ENCODE measurements at regions not wholly inside any gene's neighbourhood (a gene's known extent, or its start where the extent isn't known, plus 50 kb on each side); places are given as distances from the start of the nearest gene placed in this dataset.
"Not testable (repeated sequence)": the region's sequence is repeated elsewhere in the genome, so short reads cannot be mapped to it uniquely, and the experiment has no call there.

DNA sequence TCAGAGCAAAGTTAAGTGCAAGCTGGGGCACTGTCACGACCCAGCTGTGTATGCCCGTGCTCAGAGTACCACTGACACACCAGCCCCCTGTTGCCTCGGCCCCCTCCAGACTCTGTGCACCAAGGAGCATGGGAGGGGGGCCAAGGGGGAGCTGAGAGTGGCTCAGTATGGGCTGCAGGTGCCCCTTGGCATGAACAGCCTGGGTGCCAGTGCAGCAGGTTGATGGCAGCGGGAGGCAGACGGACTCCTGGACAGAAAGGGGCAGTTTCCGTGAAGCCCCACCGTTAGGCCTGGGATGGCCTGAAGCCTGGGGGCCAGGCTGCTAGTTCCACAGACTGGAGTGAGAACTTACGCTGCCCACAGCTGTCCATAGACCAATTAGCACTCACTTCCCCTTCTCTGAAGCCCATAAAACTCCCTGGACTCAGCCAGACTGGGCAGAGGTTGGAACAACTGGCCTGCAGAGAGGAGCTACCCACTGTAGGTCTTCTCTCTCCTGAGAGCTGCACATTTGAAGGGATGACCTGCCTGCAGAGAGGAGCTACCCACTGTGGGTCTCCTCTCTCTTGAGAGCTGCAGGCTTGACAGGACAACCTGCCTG lies 182.8 kb downstream of the DEPDC1B start:
- no peak for DNase-seq

DNA sequence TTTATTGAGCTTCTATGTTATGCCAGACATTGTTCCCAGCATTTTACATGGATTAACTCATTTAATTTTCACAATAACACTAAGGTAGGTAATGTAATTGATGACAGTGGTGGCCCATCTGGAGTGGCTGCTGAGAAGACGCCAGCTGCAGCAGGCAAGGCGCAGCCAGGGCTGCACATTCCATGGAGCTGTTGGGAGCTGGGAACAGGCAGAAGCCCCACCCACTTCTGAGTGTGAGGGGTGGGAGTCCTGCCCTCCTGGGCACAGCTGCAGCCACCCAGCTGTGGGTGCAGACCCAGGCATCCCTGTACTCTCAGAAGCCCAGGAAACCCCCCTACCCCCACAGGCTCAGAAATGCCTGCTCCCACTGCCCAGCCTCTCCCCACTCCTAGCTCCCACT lies 183.3 kb downstream of the DEPDC1B start:
- DNase-seq: no peak

DNA sequence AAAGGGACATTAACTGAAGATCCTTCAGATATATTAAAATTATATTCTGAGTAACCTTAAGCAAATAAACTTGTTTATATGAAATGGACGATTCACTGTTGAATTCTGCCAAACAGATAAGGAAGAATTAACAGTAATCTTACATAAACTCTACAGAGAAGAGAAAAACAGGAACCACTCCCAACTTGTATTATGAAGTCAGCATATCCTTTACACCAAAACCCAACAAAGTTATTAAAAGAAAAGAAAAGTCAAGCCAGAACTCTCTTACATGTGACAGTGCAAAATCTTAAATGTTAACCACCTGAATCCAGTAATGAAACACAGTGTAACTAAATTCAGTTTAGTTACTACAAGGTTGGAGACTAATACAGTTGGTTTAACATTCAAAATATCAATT lies 185.8 kb downstream of the DEPDC1B start:
- DNase-seq: no peak

DNA sequence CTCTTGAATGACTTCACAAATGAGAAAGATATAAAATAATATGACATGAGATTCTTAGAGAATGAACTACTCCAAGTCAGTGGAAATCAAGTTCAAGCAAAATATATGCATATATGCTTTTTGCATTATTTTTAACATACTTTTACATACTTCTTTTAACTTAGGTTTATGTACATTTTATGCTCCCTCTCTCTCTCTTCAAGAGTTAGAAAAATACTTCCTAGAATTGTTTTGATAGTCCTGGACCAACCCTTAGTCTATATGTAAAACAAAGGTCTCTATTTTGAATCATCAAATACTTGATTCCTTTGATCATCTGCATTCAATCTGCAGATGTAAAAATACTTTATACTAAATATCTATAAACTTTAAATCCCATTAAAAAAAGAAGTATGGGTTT lies 187.8 kb downstream of the DEPDC1B start:
- DNase-seq: no peak

DNA sequence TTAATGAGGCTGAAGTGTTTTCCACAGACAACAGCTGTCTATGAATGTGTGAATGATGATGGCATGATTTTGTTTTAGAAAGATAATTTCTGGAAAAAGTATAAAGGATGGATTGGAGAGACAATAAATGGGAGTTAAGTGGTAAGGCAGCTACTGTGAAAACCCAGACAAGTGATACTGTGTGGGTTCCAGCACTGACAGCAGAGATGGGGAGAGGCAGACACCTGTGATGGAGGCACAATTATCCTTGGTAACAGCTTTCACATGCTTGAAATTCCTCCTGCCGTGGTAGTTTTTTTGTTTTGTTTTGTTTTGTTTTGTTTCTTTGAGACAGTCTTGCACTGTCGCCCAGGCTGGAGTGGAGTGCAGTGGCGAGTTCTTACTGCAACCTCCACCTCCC lies 189.3 kb downstream of the DEPDC1B start:
- no peak for DNase-seq

DNA sequence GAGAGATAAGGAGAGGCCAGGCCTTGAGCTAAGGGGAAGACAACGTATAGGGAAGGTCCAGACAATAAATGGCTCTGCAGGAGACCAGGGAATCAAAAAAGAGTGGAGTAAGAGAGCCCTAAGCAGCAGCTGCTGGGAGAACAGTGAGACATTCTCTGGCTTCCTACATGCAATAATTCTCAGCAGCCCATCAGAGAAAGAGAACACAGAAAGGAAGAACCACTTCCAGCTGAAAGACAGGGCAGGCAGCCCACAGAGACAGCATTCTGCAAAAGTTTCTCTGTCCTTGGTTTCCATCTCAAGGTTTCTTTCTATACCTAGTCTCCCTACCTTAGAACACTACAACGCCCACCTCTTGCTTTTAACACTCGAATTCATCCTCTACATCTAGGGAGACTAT lies 189.9 kb downstream of the DEPDC1B start:
- no peak for DNase-seq

DNA sequence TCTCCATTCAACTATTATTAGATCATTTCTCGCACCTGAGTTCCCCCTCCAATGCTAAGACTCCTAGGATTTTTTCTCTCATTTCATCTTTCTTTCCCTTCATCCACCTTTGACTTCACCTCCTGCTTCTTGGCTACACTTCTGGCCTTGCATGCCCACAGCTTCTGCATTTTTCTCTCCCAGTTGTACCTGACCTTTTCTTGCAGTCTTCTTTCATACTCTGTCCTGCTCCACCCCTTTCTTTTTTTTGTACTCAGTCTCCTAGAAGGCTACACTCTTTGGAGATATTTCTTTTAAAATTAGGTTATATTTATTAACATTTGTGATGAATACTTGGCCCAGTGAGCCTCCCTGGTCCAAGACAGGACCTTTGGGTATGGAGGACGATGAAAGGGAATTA lies 190.4 kb downstream of the DEPDC1B start:
- DNase-seq: no peak

DNA sequence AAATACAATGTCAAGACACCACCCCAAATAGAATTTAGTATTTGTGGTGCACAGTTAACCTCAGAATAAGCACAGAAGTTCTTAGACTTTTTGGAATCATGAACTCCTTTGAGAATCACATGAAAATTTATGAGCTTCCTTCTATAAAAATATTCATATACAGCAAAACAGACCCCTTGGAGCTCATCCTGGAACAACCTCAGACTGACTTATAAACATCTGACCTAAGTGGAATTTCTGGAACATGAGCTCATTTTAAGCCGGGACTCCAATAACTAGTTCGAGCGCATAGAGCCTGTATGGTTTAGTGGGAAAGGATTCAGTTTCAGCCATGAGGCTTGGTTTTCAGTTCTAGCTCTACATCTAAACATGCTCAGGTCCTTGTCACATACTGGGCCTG lies 192.3 kb downstream of the DEPDC1B start:
- no peak for DNase-seq

DNA sequence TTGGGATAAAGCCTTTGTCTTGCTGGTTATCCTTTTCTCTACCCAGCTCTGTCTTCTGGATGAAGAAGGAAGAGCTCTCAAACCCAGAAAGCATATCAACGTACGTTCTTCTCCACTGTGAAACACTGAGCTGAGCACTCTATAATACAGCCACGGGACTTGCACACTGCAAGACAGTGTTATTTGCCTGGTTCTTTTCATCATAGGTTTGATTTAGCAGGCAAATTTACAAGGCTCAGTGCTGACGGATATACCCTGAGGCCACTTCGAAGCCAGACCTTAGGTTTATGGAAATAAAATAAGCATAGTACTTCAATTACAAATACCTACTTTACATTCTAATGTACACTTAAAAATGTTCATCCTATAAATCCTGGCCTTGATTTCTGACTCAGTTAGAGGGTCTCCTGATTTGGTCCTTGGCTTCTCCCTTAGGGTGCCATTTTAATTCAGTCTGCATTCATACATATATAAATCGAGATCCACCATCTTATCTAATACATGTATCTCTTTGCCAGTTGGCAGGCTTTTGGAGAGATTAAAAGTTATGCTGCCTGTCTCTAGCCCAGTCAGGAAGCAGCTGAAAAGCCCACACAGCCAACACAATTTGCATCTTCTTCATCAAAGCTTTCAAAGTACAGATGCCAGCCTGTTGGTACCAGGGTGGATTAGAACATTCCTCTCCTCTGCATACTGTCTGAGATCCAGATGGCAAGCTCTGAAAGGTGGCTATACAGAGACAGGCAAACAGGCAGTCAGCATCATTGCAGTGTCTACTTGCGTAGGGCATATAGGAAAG lies 194.4 kb downstream of the DEPDC1B start:
- DNase-seq: no peak

DNA sequence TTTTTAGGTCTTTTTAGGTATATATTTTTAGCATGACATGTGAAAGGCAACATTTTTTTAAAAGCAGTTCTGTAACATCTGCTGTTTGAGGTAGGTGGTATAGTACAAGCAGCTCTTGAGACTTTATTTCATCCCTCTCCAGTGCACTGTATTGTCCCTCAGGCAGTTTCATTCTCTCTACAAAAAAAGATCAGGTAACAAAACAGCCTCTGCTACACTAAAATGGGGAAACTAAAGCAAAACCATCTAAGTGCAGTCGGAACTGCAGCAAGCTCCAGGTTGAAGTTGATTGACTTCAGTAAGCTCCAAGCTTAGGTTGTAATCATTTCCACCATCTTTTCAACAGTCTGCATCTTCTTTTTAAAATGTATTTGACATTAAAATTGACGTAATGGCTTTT lies 195.6 kb downstream of the DEPDC1B start:
- no peak for DNase-seq

DNA sequence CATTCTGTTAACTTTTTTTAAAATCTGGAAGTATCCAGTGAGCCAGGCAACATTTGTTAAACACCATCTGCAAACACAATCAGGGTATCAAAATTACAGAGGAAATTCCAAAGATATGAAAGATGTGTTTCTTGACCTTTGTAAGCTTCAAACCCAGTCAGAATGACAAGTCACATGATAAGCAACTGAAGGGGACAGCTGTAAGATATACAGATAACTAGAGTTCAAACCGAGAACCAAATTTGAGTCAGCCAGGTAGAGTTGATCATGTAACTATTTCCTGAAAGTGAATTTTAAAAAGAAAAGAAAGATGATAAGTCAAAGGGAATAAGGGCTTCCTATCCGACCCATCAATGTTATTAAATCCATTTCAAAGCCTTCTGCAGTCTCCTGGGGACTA lies 196.2 kb downstream of the DEPDC1B start:
- no peak for DNase-seq

DNA sequence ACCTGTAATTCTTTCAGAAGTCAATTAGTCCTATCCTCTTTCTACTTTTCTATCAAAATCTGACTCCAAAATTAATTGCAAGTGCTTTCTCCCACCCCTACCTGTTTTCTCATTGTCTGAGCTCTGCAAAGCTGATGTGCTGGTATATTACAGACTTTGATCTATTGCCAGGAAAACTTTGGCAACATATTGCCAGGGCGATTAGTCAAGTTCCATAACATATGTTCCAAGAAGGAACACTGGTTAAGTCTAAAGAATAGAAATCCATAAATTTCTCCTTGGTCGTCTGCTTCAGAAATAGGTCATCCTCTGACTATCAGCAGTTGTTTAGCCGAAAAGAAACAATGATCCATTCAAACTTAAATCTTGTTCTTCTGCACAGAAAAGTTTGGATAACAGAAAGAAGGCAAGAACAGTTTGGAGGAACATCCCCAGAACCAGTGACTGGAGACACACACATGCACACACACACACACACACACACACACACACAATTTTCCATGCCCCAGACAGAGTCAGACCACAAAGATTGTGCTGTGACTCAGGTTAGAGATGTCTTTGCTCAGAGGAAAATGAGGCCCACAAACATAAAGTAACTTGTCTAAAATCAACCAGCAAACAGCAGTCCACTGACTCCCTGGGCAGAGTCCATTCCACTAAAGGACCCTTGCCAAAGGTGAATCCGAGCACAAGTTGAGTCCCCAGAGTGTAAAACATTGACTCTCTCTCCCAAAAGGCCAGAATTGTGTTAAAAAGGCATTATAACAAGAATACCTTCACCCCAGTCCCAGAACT lies 202.1 kb downstream of the DEPDC1B start:
- DNase-seq: no peak

DNA sequence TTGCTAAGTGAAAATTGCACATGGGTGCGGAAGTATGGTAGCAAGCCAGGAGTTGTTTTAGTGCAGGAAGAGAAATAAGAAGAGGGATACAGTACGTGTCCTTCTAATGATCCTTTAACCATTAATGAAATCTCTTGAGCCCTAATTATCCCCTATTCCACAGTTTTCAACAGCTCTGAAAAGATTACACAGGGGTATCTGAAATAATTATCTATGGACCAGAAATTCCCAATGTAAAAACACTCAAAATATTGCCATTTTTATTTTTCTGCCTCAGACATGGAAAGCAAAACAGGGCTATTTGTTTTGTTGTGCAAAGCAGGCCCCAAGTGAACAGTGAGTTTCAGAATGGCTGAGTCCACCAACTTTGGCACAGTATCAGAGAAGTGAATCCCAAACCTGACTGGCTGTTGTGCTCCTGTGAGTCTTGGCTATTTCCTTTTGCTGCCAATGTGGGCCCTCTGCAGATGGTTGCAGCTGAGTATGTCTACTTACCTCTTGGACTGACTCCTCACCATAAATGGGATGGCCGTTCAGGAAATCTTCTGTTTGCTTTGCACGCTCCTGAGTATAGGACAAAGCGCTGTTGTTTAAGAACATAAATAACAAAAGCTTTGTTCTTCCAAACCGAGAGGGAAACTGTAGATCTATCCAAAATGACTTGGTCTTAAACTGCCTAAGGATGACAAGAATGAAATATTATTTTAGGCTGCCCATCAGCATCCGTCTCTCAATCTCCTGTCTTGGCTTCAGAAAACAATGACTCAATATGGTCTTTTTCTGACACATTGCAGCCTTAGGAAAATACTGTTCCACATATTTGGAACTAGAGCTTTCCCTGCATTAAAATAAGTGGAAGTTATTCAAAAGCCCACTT lies 204.1 kb downstream of the DEPDC1B start:
- no peak for DNase-seq

DNA sequence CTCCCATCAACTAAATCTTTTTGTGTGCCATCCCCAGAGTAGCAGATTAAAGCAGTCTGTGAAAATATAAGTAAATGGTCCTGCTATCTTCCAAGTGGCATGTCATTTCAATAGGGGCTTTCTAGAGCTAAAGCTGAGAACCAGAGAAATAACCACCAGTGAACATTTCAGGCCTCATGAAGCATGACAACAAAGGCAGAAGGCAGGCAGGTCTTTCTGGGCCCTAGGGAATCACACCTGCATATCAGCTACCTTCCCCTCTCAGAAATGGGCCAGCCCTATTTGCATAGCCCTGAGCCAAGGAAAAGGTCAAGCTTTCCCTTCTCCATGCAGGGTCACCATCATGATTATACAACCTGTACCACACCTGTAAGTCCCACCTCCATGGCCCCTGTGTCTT lies 205.3 kb downstream of the DEPDC1B start:
- DNase-seq: no peak

DNA sequence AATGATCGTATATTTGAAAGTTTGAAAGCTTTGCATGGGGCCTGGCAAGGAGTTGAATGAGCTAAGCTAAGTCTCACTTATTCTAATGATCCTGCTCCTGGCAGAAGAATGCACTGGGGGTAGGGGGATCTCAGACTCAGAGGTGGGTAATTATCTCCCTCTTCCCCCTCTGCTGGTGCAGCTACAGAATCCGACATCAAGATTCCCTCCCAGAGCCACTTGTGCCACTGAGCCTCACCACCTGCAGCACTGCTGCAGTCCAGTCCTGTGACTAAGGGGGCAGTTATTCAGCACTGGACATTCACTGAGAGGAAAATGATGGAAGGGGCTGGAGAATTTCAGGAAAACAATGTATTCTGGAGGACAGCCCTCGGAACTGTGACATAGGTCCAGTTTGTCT lies 205.8 kb downstream of the DEPDC1B start:
- DNase-seq: no peak

DNA sequence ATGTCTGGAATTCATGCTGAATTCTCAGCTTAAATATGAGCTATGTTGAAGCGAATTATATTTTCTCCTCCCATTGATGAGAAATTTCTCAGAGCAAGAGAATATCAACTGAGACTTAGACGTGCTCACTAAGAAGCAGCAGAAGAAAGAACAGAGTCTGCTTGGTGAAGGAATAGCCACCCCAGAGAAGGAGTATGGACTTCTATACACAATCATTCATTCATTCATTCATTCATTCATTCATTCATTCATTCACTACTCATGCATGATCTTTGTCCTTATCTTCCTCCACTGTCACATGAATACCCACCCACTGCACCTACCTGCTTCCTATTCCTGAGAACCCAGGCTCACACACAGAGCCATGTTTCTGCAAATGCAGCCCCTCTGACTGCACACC lies 206.6 kb downstream of the DEPDC1B start:
- DNase-seq: no peak

DNA sequence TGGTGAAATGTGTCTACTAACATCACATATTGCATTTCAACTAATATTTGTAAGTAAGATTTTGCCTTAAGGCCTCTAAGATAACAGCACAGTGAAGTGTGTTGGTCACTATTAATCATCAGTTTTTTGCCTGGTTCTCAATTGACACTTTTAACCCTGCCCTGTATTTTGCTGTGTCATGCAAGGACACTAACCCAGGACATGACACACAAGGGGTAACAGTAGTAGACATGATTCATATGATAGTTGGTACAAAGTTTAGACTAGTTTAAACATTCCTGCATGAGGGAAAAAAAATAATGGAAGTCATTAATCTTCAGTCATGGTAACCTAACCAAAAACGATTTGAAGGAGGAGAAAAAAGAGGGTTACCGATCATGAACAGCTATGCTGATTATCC lies 207.0 kb downstream of the DEPDC1B start:
- no peak for DNase-seq

DNA sequence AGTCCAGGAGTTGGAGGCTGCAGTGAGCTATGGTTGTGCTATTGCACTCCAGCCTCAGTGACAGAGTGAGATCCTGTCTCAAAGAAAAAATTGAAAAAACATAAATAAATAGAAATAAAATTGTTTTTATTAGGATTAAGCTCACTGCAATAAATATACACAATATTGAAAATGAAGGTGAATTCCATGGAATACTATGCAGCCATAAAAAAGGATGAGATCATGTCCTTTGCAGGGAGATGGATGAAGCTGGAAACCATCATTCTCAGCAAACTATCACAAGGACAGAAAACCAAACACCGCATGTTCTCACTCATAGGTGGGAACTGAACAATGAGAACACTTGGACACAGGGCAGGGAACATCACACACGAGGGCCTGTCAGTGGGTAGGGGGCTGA lies 207.6 kb downstream of the DEPDC1B start:
- DNase-seq: not testable (repeated sequence)

DNA sequence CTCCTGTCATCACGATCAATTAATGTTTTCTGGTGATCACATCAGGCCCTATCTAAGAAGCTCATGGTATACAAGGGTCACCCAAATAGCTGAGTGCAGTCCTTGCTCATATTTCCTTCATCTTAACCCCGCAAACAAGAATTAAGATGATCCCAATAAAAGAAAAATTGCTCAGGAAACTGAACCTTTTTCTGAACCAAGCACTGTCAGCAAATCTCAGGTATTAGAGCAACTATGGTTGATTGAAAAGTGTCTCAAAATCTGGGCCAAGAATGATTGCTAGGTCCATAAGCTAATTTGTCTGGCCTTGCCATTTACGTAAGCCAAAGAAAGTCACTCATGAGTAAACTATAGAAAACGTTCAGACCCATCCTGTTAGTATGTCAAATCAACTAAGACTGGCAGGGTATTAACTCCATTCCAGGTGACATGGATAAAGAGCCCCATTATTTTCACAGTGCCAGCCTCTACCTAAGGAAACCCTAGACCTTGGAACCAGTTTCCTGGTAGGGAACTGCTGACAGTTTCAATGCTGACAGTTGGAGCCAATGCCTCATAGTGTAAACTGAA lies 209.3 kb downstream of the DEPDC1B start:
- no peak for DNase-seq

DNA sequence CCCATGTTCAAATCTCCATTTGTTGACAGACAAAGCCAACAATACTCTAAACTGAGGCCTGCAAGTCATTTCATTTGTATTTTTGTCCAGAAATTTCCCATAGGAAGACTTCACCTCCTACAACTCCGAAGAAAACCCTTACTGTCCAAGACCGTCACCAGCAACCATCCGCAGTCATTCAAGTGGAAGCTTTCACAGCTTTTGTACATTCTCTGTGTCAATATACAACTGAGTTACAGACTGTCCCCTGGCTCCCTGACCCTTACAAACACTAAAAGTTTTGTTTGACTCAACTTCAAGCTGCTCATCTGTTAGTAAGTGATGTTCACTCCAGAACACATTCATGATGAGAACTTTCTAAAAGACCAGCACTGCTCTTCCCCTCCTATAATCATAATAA lies 210.1 kb downstream of the DEPDC1B start:
- DNase-seq: no peak

DNA sequence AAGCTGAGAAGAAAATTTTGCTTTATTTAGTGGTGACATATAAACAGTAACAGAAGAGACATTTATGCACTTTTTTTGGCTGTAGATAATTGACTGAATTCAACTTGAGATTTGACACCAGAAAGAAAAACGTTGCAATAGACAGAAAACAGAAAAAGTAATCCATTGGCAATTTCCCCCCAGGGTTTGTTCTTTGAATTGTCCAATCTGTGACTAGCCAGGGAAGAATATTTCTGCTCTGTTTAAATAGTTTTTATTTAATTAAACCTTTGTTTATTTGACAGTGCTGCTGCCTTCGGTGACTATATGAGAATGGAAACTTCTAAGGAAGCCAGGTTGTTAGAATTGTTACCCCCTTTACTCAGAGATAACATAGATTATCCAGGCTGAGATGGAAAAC lies 210.6 kb downstream of the DEPDC1B start:
- no peak for DNase-seq

DNA sequence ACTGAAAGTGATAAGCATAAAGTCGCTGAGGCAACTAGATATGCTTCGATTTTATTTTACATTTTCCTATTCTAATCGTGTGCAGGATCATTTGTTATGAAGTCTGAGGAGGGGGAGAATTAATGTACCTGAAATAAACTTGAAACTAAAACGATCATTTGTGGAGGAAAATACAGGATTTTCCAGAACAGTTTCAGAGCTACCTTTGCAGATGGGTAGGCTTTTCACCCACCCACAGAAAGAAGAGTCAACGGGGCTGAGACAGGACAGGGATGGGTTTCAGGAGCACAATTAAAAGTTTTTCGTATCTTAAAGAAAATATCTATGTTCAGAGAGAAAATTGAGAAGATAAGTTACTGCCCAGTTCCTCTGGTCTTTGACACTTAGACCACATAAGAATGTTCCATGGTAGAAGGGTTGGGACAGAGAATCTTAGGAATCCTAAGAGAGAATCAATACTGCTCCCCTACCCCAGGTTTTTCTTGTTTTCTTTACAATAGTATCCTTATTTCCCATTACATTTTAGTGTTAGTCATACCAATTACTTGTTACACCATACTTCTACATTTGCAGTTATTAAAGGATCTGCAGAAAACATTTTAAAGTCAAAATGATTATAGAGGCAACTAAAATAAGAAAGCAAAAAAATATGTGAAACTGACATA lies 211.4 kb downstream of the DEPDC1B start:
- DNase-seq: no peak

Measured in hindlimb muscle (tissue), 1 donor.